ENCODE measurements at regions not wholly inside any gene's neighbourhood (a gene's known extent, or its start where the extent isn't known, plus 50 kb on each side); places are given as distances from the start of the nearest gene placed in this dataset.
"Not testable (repeated sequence)": the region's sequence is repeated elsewhere in the genome, so short reads cannot be mapped to it uniquely, and the experiment has no call there.

GRCh38 chr3:8338424-8338823, 163.2 kb upstream of the LMCD1 start:
- in situ Hi-C loops (cut with MboI; ENCODE audit: low sequenced_read_pairs): no loop called here

- in situ Hi-C loops (cut with MboI; ENCODE audit: low sequenced_read_pairs): no loop called here
Measured at GRCh38 chr3:8341821-8342247, 159.8 kb upstream of the LMCD1 start.

GRCh38 chr3:8343058-8343457, 158.6 kb upstream of the LMCD1 start:
- in situ Hi-C loops (cut with MboI; ENCODE audit: low sequenced_read_pairs): no loop called here

GRCh38 chr3:8345398-8345797, 156.2 kb upstream of the LMCD1 start:
- in situ Hi-C loops (cut with MboI; ENCODE audit: low sequenced_read_pairs): no loop called here

GRCh38 chr3:8348076-8348475, 153.5 kb upstream of the LMCD1 start:
- in situ Hi-C loops (cut with MboI; ENCODE audit: low sequenced_read_pairs): no loop called here

- in situ Hi-C loops (cut with MboI; ENCODE audit: low sequenced_read_pairs): no loop called here
Measured at GRCh38 chr3:8352475-8352874, 149.1 kb upstream of the LMCD1 start.

GRCh38 chr3:8353364-8353763, 148.3 kb upstream of the LMCD1 start:
- in situ Hi-C loops (cut with MboI; ENCODE audit: low sequenced_read_pairs): no loop called here

GRCh38 chr3:8355346-8355745, 146.3 kb upstream of the LMCD1 start:
- in situ Hi-C loops (cut with MboI; ENCODE audit: low sequenced_read_pairs): no loop called here

- in situ Hi-C loops (cut with MboI; ENCODE audit: low sequenced_read_pairs): not testable (repeated sequence)
Measured at GRCh38 chr3:8356066-8356465, 145.6 kb upstream of the LMCD1 start.

- in situ Hi-C loops (cut with MboI; ENCODE audit: low sequenced_read_pairs): no loop called here
Measured at GRCh38 chr3:8357859-8358258, 143.8 kb upstream of the LMCD1 start.

- in situ Hi-C loops (cut with MboI; ENCODE audit: low sequenced_read_pairs): no loop called here
Measured at GRCh38 chr3:8359133-8359532, 142.5 kb upstream of the LMCD1 start.

- in situ Hi-C loops (cut with MboI; ENCODE audit: low sequenced_read_pairs): no loop called here
Measured at GRCh38 chr3:8363200-8363599, 138.4 kb upstream of the LMCD1 start.

GRCh38 chr3:8365541-8365940, 136.1 kb upstream of the LMCD1 start:
- in situ Hi-C loops (cut with MboI; ENCODE audit: low sequenced_read_pairs): no loop called here

GRCh38 chr3:8366219-8366810, 135.3 kb upstream of the LMCD1 start:
- in situ Hi-C loops (cut with MboI; ENCODE audit: low sequenced_read_pairs): no loop called here

- in situ Hi-C loops (cut with MboI; ENCODE audit: low sequenced_read_pairs): no loop called here
Measured at GRCh38 chr3:8368598-8368997, 133.0 kb upstream of the LMCD1 start.

- in situ Hi-C loops (cut with MboI; ENCODE audit: low sequenced_read_pairs): no loop called here
Measured at GRCh38 chr3:8369638-8370037, 132.0 kb upstream of the LMCD1 start.

- in situ Hi-C loops (cut with MboI; ENCODE audit: low sequenced_read_pairs): no loop called here
Measured at GRCh38 chr3:8371085-8371551, 130.5 kb upstream of the LMCD1 start.

- in situ Hi-C loops (cut with MboI; ENCODE audit: low sequenced_read_pairs): no loop called here
Measured at GRCh38 chr3:8371960-8372463, 129.6 kb upstream of the LMCD1 start.

GRCh38 chr3:8380904-8381704, 120.5 kb upstream of the LMCD1 start:
- in situ Hi-C loops (cut with MboI; ENCODE audit: low sequenced_read_pairs): no loop called here

- in situ Hi-C loops (cut with MboI; ENCODE audit: low sequenced_read_pairs): no loop called here
Measured at GRCh38 chr3:8385848-8386620, 115.6 kb upstream of the LMCD1 start.

GRCh38 chr3:8387571-8387970, 114.1 kb upstream of the LMCD1 start:
- in situ Hi-C loops (cut with MboI; ENCODE audit: low sequenced_read_pairs): no loop called here

GRCh38 chr3:8399686-8400085, 101.9 kb upstream of the LMCD1 start:
- in situ Hi-C loops (cut with MboI; ENCODE audit: low sequenced_read_pairs): no loop called here

All from hTERT RPE-1 (cell line).